CD4-positive, alpha-beta T cell treated with Interleukin-17A for 4 hours (primary cell): ENCODE measurements at regions not wholly inside any gene's neighbourhood (a gene's known extent, or its start where the extent isn't known, plus 50 kb on each side); places are given as distances from the start of the nearest gene placed in this dataset.

ENCODE experiments used
- DNase-seq: peaks from one replicate; pipeline ENCODE4 v3.0.0-alpha.2; 2020; ENCODE audit warnings: mixed read lengths

DNA sequence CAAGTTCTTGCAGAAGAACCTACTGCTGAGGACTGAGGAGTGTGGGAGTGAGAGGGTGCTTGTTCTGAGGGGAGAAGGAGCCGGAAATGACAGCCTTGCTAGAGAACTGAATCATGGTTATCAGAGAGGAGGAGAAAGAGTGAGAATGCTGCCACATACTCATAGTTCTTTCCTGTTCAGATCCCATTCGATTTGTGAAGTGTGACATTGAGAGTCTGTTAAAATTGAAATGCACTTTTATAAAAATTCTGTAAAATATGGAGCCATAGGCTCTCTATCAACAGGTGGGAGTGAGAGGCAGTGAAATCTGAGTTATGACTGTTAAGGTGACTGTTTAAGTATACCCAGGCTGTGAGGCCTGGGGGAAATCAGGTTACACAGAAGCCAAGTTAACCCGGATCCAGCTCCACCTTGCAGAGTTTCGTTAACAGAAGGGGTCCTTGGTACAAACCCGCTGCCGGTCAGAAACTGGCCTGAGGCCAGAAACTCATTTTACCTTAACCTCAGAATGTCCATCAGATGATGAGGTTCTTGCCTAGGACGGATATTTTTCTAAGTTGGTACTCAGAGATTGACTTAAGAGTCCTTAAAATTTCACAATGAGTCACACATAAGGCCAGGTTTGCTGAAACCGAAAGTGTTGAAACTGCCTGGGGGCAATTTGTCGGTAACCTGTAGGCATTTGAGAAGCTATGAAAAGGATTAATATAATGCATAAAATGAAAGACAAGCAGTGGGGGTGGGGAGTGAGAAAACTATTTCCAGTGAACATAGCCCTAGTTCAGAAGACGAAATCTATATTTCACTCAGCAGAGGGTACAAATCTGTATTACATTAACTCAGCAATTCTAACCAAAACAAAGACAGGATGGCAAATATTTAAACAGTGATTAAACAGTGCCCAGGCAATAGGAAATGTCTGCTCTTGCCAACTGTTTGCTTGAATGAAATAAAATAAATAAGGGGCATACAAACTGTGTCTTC is 350.5 kb downstream of the KCNRG start:
- peak; percentile 54 for DNase-seq

DNA sequence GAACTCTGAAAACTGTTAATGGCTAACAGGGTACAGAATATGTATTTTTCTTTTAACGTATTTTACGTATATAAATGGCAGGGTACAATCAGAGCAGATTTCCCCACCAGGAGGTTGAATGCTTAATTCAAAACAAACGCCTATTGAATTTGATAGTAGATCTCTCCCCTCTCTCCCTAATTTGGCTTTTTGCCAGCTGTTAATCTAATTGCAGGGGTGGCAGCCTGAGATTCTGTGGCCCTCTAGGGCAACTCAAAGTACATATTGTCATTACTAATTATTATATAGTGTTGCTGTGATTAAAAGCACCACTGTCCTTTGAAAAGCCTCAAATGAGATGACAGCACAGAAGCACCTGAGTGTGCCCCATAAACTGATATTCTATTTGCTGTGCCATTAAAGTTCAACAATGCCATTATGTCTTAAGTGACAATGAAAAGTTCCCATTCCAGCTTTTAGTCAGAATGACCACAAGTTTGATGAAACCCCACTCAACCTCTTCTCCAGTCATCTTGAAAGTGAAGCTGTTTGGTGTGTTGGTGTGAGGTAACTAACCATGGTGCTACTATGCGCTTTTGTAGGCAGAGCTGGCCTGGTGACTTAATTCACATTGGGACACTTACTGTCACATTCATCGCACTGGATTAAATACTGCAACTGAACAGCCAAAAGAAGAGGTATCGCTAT is 351.4 kb downstream of the KCNRG start:
- DNase-seq: no peak

DNA sequence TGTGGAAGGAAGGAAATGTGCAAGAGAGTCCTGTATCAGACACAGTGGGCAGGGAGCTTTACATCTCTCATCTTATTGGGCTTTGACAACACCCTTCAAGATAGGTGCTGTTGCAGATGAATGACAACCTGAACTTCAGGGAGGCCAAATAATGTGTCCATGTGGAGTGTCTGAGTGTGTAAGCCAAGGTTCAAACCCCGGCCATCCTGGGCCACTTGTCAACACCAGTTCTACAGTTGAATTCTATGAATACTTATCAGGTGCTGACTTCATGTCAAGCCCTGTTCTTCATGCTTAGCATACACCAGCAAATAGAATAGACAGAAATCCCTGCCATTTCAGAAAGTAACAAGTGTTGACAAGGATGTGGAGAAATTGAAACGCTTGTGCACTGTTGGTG is 354.4 kb downstream of the KCNRG start:
- DNase-seq: no peak

DNA sequence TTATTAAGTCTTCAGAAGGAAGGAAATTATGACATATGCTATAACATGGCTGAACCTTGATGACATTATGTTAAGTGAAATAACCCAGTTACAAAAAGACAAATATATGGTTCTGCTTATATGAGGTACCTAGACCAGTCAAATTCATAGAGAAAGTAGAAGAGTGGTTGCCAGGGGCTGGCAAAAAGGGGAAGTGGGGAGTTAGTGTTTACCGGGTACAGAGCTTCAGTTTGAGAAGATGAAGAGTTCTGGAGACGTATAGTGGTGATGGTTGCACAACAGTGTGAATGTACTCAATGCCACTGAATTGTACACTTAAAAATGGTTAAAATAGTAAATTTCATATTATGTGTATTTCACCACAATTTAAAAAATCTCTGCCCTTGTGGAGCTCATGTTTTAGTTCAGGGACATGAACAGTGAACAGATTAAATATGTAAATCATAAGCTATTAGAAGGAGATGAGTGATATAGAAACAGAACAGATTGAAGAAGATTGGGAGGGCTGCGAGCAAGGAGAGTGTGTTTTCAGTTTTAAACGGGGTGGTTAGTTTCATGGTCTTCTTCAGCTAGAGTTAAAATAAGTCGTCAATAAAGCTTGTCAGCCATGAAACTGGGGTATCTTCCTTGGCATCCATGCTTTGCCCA is 355.2 kb downstream of the KCNRG start:
- DNase-seq: no peak

DNA sequence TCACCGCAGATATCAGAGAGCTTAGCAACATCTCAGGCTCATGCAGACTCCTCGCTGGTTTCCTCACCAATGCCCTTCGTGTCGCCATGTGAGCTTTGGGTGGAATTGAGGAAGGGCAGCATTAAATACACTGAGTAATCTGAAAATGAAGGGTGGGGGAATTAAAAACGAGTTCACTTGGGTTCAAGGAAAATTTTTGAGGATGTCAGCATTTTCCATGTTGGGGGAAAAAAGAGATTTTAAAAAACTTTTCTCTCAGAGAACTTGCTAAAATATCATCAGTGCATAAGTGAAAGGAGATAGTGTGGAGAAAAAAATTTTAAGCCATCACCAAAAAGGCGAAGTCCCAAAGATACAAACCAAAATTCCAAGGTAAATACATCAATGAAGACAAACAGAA is 359.3 kb downstream of the KCNRG start:
- DNase-seq: no peak

DNA sequence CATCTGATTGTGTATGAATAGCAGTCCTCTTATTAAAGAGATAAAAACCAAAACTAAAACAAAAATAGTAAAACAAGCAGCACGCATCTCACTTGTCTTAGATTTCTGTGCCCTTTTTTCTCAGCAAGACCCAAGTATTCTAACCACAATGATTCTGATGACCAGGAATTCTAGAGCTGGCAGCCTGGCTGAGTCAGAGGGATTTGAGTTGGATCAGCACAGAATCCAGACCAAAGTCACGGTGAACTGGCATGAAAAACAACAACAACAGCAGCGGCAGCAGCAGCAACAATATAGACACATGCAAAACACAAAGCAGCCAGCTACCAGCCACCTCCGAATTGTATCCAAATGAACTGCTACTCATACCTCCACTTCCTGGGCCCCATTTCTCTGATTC is 360.5 kb downstream of the KCNRG start:
- DNase-seq: no peak

DNA sequence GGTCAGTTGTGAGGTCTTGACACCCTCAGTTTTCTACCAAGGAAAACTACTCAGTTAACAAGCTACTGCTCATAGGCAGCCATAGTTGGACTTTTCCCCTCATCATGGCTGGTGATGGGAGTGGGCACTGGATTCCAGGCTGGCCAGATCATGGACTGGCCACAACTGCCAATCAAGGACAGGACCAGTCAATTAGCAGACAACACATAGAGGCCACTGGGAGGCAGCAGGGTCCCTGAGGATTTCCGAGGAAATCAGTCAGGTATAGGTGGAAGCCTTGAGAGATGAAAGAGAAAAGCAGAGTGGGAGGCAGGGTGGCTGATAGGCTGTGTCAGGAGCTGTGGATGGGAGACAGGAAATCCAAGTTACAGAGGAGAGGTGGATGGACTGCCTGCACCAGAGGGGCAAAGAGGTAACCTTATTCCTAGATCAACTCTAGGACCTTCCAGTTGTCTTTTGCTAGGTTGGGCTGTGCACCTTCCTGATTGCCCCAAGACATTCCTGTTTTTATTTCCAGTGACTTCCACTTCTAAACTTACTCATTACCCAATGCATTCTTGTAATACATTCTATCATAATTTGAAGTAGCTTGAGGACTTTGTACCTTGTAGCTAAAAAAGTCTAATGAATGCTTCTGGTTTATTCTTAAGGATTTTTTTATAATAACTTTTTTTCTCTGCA is 361.8 kb downstream of the KCNRG start:
- DNase-seq: no peak

DNA sequence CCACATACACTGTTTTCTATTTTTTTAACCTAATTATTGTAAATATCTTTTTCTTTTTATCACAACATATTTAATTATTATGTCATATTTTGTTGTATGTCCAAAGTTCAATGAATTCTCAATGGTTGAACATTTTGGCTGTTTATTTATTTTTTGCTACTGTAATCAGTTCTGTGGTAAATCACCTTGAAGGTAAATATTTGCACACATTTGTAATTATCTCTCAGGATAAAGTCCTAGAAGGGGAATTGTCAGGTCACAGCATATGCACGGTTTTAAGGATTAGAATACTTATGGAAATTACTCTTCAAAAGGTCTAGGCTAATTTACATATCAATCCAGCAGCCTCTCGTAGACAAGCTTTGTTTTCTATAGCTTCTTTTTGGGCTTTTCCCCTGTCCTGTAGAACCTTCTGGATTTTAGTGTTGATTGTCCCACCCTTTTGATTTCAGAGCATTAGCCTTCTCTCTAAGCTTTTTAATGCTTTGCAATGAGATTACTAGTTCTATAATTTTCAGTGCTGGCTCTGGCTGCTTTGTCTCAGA is 362.6 kb downstream of the KCNRG start:
- no peak for DNase-seq

DNA sequence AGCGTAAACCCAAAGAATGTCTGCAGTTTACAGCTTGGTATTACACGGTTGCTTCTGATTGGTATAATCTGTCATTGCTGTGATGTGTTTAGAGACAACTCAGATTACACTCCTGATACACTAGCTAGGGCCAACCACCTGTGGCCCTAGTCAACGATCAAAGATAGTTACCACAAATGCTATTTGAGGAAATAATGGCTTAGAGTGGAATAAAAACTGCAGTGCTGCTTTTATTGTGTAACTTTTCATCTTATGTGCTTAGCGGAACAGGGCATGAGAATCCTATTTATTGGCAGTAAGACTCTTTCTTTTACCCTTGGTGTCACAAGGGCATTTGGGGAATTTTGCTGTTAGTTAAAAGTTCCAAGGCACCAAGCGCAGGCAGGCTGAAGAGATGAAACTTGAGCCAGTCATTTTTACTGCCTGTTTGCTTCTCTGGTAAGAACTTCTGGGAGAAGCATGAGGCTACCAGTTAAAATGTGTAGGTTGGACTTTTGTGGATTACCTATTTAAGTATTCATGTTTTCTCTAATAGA is 363.3 kb downstream of the KCNRG start:
- DNase-seq: no peak

DNA sequence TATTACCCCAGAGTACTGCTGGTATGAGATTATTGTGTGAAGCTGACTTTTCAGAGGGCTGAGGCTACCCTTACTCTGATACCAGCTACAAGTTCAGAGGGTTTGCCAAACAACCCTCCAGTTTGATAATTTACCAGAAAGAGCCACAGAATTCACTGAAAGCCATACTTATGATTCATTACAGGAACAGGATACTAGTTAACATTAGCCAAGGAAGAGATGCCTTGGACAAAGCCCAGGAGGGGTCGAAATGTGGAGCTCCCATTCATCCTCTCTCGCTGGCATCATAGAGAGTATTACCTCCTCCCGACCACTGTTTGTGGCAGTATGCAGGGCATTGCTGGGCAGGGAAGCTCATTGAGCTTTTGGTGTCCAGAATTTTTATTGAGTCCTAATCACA is 364.3 kb downstream of the KCNRG start:
- DNase-seq: no peak

DNA sequence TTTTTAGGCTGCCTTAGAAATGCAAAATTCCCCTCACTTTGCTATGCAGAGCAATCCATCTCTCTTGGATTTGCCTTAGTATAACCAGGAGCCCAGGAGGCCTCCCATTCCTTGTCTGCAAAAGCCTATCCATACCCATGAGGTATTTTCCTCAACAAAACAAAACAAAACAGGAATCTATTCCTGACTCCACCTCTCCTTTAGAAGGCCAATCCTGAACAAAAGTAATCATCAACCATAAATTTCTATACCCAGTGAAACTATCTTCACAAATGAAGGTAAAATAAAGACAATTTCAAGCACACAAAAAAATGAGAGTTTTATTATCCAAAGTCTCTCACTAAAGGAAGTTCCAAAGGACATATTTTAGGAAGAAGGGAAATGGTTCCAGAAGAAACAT is 365.7 kb downstream of the KCNRG start:
- DNase-seq: no peak

DNA sequence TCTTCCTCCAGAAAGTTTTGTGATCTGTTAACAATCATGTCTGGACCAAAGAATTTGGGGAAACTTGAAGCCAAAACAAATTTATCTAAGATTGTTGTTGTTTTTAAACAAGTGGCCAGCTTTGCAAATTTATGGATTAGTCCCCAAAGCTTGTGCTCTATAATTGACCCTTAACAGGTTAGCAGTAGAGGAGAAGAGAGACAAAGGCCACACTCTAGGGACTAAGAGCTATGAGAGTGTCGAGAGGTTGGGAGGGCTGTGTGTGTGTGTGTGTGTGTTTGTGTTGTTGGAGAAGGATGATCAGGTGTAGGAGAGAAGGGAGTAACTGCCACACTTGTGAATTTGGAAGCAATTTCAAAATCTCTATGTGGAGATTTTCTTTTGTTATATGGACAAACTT is 367.3 kb downstream of the KCNRG start:
- DNase-seq: no peak

DNA sequence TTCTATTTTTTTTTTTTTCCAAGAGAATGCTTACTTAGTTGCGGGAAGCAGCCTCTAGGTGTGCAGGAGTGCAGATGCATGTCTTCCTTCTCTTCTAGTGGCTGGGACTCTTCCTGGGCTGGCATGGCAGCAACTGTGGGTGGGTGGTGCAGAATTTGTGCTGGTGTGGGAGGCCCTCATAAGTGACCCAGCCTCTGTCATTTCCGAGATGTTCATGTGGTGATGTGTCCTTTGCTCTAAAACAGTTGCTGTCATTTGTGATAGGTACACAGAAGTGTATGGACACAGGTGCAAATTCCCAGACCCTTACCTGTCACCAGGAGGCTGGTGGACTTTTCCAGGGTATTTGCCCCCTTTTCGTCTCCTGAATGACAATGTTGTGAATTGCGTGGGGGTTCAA is 367.7 kb downstream of the KCNRG start:
- DNase-seq: no peak

DNA sequence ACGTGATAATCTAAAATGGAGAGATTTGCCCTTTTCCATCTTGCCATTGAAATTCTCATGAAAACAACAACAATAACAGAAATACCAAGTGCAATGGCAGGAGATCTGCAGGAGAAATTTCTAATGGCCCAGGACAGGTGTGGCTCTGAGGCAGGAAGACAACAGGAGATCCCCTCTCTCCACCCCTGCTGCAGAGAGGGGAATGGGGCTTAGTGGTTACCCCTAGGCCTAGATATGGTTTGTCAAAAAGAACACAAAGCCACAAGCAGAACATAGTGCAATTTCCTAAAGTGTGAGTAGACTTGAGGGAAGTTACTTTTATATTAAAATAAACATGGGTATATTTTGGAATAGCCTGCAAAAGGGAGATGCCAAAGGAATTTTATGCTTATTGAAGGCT is 369.5 kb downstream of the KCNRG start:
- no peak for DNase-seq

DNA sequence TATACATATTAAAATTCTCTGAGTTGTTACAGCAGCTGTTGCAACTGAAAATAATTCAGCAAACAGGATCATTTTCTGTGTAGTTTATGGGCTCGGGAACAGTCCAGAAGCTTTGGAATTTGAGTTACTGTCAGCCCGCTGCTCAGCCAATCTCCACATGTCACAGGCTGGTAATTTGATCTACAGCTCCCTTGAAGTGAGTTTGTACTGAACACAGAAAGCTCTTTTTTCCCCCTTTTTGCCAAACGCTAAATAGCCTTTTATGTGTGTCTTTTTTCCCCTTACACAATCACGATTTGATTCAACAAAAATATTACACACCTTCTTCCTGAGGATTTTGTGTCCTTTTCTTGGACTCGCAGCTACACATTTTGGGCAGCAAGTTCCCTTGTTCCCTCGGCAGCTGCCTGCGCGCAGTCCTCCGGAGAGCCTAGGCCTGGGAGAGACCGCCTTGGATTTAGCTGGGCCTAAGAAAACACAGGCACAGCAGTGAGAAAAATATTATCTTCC is 371.4 kb downstream of the KCNRG start:
- DNase-seq: no peak

DNA sequence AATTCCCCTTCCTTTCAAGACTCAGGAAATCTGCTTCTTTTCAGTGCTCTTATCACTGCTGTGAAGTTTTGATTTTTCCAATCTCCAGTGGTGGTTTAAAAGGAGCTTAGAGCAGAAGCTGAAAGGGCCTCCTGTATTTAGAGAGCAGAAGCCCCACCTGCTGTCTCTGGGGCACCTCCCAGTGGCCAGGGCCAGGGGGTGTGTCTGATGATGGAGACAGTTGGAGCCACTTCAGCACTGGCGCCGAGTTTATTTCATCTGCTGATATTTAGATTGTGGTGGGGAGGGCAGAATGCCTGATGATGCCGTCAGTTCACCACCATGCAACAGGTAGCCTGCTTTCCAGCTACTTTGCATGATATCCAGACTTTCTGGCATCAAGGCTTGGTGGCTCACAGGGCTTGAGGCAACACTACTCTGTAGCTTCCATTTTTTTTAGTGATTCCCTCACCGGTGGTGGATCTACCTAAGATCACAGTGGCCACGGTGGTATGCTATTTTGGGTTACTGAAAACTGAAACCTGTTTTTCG is 371.9 kb downstream of the KCNRG start:
- DNase-seq: peak; percentile 57

DNA sequence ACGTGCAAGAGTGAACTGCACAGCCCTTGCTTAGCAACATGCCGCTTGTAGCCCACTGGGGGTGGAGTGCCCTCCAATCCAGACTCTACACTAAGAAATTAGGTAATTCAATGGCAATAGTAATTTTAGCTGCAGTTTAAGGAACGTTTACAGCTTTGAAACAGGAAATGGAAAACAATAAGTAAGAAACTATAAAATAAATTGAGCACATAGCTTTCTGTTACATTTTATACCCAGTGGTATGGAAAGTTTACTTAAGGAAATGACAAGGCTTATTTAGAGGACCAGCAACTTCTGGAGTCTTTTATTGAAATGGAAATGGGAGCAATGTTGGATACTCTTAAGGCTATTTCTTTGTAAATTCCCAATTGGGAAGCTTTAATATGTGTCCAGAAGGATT is 373.2 kb downstream of the KCNRG start:
- DNase-seq: no peak

DNA sequence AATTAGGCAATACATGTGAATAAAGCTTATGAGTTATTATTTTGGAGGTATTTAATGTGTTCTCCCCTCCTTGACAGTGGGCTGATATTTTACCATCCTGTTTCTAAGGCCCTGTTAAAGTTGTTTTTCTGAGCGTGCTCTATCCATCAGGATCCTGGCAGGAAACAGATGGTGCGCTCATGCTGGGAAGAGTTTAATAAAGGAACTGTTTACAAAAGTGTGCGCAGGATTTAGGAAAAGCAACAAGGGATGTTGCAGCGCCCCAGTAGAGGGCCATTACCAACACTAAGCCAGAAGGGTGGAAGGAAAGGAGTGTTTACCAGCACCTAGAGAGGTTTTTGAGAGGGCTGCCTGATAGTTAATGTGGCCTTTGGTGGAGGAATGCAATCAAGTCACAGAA is 374.5 kb downstream of the KCNRG start:
- no peak for DNase-seq

DNA sequence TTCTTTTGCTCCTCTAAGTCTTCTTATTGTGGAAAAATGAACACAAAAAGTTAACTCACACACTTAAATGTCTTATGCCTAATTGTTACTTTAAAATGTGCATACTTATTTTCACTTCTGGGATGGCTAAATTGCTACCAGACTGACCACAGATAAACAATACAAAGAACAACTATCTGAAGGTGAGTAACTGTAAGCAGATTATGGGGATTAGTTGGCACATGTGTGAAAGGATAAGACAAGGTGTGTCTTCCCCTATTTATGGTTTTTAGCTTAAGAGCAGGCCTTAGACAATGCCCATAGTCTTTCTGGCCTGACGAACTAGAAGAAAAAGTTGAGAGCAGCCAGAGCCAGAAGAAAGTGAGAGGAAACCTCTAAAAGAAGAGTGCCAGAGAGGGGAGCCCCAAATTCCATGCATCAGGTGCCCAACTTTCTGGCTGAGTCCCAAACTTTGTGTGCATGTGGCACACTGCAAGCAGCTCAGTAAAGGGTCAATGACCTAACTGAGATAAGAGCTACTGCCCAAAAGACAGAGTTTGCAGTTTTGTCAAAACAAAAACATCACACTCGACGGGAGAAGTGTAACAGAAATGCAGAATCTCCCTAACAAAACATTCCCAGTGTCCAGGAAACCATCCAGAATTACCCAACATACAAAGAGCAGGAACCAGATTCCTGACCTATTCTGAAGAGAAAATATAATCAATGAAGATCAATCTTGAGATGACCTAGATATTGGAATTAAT is 375.4 kb downstream of the KCNRG start:
- no peak for DNase-seq

DNA sequence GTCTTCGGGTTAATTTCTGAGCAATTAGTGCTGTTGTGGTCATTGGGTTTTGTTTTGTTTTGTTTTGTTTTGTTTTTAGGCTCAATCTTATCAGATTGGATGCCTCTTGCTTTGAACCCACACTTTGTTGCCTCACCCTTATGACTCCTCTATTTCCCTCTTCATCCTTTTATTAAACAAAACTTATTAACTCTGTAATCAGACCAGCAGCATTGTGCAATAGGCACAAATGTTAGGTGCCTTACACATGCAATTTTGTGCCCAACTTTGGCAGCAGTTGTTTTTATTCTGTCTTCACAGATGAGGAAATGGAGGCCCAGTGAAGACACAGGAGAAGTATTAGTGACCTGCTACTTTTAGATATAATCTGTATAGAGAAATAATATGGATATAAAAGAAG is 377.7 kb downstream of the KCNRG start:
- no peak for DNase-seq

DNA sequence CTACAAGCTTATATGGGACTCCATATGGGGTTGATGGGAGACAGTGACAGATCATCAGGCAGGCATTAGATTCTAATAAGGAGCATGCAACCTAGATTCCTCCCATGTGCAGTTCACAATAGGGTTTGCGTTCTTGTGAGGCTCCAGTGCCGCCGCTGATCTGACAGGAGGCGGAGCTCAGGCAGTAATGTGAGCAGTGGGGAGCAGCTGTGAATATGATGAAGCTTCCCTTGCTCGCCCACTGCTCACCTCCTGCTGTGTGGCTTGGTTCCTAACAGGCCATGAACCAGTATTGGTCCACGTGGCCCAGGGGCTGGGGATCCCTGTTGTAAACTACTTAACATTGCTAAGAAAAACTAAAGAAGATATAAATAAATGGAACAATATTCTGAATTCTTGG is 378.4 kb downstream of the KCNRG start:
- no peak for DNase-seq
